GM10266 (cell line): ENCODE measurements at regions not wholly inside any gene's neighbourhood (a gene's known extent, or its start where the extent isn't known, plus 50 kb on each side); places are given as distances from the start of the nearest gene placed in this dataset.
"Not testable (repeated sequence)": the region's sequence is repeated elsewhere in the genome, so short reads cannot be mapped to it uniquely, and the experiment has no call there.

Experiments
- DNase-seq: peaks from one replicate; pipeline ENCODE4 v3.0.0; 2012; ENCODE audit errors: extremely low spot score
- CTCF ChIP-seq: IDR thresholded peaks from 2 replicates; pipeline ENCODE4 v1.5.1; 2012; ENCODE audit warnings: mild to moderate bottlenecking, low read depth; ENCODE audit not compliant: control insufficient read depth, insufficient read depth; ENCODE audit errors: missing control alignments

- no peak for TF ChIP-seq CTCF
- DNase-seq = no peak
Observed at GRCh38 chr1:196114193-196114592, 494.0 kb downstream of the KCNT2 start.

GRCh38 chr1:196108990-196109389 lies 499.2 kb downstream of the KCNT2 start:
- DNase-seq = not testable (repeated sequence)

GRCh38 chr1:196105901-196106300 lies 502.3 kb downstream of the KCNT2 start:
- no peak for TF ChIP-seq CTCF
- DNase-seq = no peak

GRCh38 chr1:196102826-196103225 lies 505.4 kb downstream of the KCNT2 start:
- no peak for DNase-seq
- no peak for TF ChIP-seq CTCF

GRCh38 chr1:196098000-196098399 lies 510.2 kb downstream of the KCNT2 start:
- no peak for DNase-seq
- TF ChIP-seq CTCF = no peak

GRCh38 chr1:196094821-196095220 lies 513.4 kb downstream of the KCNT2 start:
- no peak for DNase-seq
- no peak for TF ChIP-seq CTCF

- no peak for TF ChIP-seq CTCF
- DNase-seq = no peak
Observed at GRCh38 chr1:196091397-196092135, 516.7 kb downstream of the KCNT2 start.

GRCh38 chr1:196090226-196090625 lies 518.0 kb downstream of the KCNT2 start:
- TF ChIP-seq CTCF = no peak
- no peak for DNase-seq
